ENCODE measurements at regions not wholly inside any gene's neighbourhood (a gene's known extent, or its start where the extent isn't known, plus 50 kb on each side); places are given as distances from the start of the nearest gene placed in this dataset.

GRCh38 chr10:64546073-64546472, 1024.9 kb downstream of the REEP3 start:
- TF ChIP-seq CTCF (IDR thresholded peaks at IDR 0.05; ENCODE audit: low read length) (no peak), EZH2 (IDR thresholded peaks at IDR 0.05; ENCODE audit: borderline replicate concordance, low read length) (no peak)
